Sigmoid colon (tissue), 3 donors: ENCODE measurements at regions not wholly inside any gene's neighbourhood (a gene's known extent, or its start where the extent isn't known, plus 50 kb on each side); places are given as distances from the start of the nearest gene placed in this dataset.

Source experiments
- CTCF ChIP-seq, 4 experiments: fragments of 450-650 bp in 3 of 4; fragments of 200-600 bp in 1 of 4; IDR thresholded peaks; one replicate each; pipeline ENCODE4 v1.5.1; 2016 to 2019; ENCODE audit warnings: antibody characterized with exemption in 4 of 4, mild to moderate bottlenecking in 3 of 4, moderate library complexity in 2 of 4
- POLR2A ChIP-seq, 2 donors: fragments of 450-650 bp; IDR thresholded peaks; one replicate each; pipeline ENCODE4 v1.6.1; 2016; ENCODE audit warnings: antibody characterized with exemption in 2 of 2, mild to moderate bottlenecking in 2 of 2, moderate library complexity in 2 of 2

GRCh38 chr9:113721856-113722255, 154.3 kb upstream of the ZNF618 start:
- TF ChIP-seq POLR2A (IDR thresholded peaks at IDR 0.05) (no peak), CTCF (IDR thresholded peaks at IDR 0.05) (no peak)
